ENCODE measurements at regions not wholly inside any gene's neighbourhood (a gene's known extent, or its start where the extent isn't known, plus 50 kb on each side); places are given as distances from the start of the nearest gene placed in this dataset.

DNA sequence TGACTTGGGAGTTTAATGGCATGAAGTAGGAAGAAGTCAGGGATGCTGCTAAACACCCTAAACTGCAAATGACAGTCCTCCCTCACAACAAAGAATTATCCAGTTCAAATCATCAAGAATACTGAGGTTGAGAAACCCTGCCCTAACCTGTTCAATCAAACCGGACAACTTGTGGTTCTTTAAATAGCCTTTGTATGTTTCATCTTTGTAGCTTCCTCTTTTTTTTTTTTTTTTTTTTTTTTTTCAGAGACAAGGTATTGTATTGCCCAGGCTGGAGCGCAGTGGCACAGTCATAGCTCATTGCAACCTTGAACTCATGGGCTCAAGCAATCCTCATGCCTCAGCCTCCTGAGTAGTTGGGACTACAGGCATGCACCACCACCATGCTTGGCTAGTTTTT is 52.5 kb upstream of the TTC29 start:
- Histone ChIP-seq H3K23ac (ENCODE audit: low read length) (no peak overlapping the region), H3K4ac (ENCODE audit: low read depth, low read length) (no peak overlapping the region), H3K79me2 (ENCODE audit: control insufficient read depth, insufficient read depth, low read length) (no peaks in the 10 kb centered on the region), H3K36me3 (ENCODE audit: control insufficient read depth, insufficient read depth, low read length) (no peaks in the 10 kb centered on the region), H3K4me2 (ENCODE audit: low read length) (no peak overlapping the region), H2BK120ac (ENCODE audit: low read depth, low read length) (no peak overlapping the region), H3K56ac (ENCODE audit: low read length) (no peak overlapping the region), H3K79me1 (ENCODE audit: low read length) (no peaks in the 10 kb centered on the region), H3K4me3 (ENCODE audit: low read length) (no peak overlapping the region), H3K9ac (ENCODE audit: low read length) (no peak overlapping the region), H2BK5ac (ENCODE audit: low read length) (no peak overlapping the region), H4K8ac (ENCODE audit: low read depth, low read length) (no peak overlapping the region), H3K27me3 (ENCODE audit: insufficient read depth, low read length, poor library complexity) (no peaks in the 10 kb centered on the region), H3K27ac (ENCODE audit: low read depth, low read length) (no peak overlapping the region), H3K18ac (ENCODE audit: low read length) (no peak overlapping the region), H2BK15ac (replicated peaks; ENCODE audit: low read depth) (no peak overlapping the region), H4K5ac (ENCODE audit: low read length) (no peak overlapping the region), H2AK5ac (ENCODE audit: low read length) (no peak overlapping the region), H3K4me1 (ENCODE audit: control insufficient read depth, low read depth, low read length) (no peaks in the 10 kb centered on the region)
- no peak for DNase-seq
- no CpG with 5 or more reads among the region's 2 CpGs for WGBS (ENCODE audit: extremely low coverage, insufficient coverage, low lambda C conversion rate)

DNA sequence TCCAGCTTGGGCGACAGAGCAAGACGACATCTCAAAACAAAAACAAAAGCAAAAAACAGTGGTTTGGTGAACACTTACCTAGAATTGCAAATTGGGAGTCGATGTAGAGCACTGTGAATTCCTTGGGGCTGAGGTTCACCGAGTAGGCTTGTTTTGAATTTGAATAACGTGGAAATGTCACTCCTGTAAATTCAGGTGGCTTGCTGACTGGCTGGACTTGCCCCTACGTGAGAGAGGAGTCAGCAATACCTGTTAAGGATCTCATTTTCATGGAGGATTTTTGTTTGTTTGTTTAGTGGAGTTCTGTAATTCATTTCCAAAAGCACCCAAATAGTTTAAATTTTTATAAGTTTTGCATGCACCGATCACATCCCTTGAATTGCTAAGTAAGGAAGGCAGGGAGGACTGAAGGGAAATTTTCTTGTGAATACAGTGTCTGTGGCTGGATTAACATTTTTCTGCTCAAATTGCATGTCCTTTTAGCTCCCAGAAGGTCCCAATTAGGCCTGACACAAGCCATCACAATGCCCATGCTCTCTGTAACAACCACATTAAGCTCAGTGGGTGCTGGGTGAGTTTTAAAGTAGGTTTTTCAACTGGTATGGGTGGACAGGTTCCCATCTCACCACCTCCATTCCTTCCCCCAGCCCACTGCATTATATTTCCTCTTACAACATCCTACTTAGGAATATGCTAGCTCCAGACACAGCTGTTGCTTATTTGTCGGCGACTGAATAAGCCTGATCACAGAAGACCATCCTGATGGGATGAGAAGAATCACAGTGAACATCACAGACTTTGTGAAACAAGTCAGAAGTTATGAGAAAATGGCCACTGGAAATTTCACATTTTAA is 58.5 kb upstream of the TTC29 start:
- Histone ChIP-seq H3K27me3 (ENCODE audit: insufficient read depth, low read length, poor library complexity) (no peaks in the 10 kb centered on the region), H3K79me2 (ENCODE audit: control insufficient read depth, insufficient read depth, low read length) (no peaks in the 10 kb centered on the region), H3K4me1 (ENCODE audit: control insufficient read depth, low read depth, low read length) (peaks cover 4% of the 10 kb centered on the region), H3K4ac (ENCODE audit: low read depth, low read length) (no peak overlapping the region), H4K5ac (ENCODE audit: low read length) (no peak overlapping the region), H3K18ac (ENCODE audit: low read length) (no peak overlapping the region), H2AK5ac (ENCODE audit: low read length) (no peak overlapping the region), H4K8ac (ENCODE audit: low read depth, low read length) (no peak overlapping the region), H3K56ac (ENCODE audit: low read length) (no peak overlapping the region), H2BK120ac (ENCODE audit: low read depth, low read length) (no peak overlapping the region), H3K9ac (ENCODE audit: low read length) (no peak overlapping the region), H3K4me2 (ENCODE audit: low read length) (no peak overlapping the region), H3K27ac (ENCODE audit: low read depth, low read length) (no peak overlapping the region), H2BK5ac (ENCODE audit: low read length) (no peak overlapping the region), H2BK15ac (replicated peaks; ENCODE audit: low read depth) (no peak overlapping the region), H3K36me3 (ENCODE audit: control insufficient read depth, insufficient read depth, low read length) (no peaks in the 10 kb centered on the region), H3K23ac (ENCODE audit: low read length) (no peak overlapping the region), H3K79me1 (ENCODE audit: low read length) (no peaks in the 10 kb centered on the region), H3K4me3 (ENCODE audit: low read length) (no peak overlapping the region)
- peak; percentile 33 for DNase-seq
- WGBS (ENCODE audit: extremely low coverage, insufficient coverage, low lambda C conversion rate): no CpG with 5 or more reads among the region's 9 CpGs

DNA sequence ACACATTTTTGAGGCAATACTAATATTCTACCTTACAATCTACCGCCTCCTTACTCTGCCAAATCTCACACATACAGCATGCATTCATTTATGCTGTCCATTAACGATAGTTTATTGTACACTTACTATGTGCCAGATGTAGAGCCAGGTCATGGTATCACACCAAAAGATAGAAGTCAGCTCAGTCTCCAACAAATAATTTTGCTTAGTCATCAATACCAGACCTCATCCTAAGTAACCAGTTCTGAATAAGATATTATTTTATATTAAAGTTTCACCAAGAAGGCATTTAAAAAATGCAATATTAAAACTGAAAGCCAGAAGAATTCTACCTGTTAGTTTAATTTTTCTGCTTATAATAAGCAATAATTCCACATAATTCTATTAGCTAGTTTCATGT is 60.6 kb upstream of the TTC29 start:
- Histone ChIP-seq H3K27ac (ENCODE audit: low read depth, low read length) (no peak overlapping the region), H2AK5ac (ENCODE audit: low read length) (no peak overlapping the region), H3K4ac (ENCODE audit: low read depth, low read length) (no peak overlapping the region), H3K4me3 (ENCODE audit: low read length) (no peak overlapping the region), H3K4me2 (ENCODE audit: low read length) (no peak overlapping the region), H3K18ac (ENCODE audit: low read length) (no peak overlapping the region), H3K79me1 (ENCODE audit: low read length) (no peaks in the 10 kb centered on the region), H3K79me2 (ENCODE audit: control insufficient read depth, insufficient read depth, low read length) (no peaks in the 10 kb centered on the region), H3K56ac (ENCODE audit: low read length) (no peak overlapping the region), H4K5ac (ENCODE audit: low read length) (no peak overlapping the region), H2BK120ac (ENCODE audit: low read depth, low read length) (no peak overlapping the region), H4K8ac (ENCODE audit: low read depth, low read length) (no peak overlapping the region), H3K36me3 (ENCODE audit: control insufficient read depth, insufficient read depth, low read length) (no peaks in the 10 kb centered on the region), H3K4me1 (ENCODE audit: control insufficient read depth, low read depth, low read length) (peaks cover 4% of the 10 kb centered on the region), H3K27me3 (ENCODE audit: insufficient read depth, low read length, poor library complexity) (no peaks in the 10 kb centered on the region), H2BK15ac (replicated peaks; ENCODE audit: low read depth) (no peak overlapping the region), H3K9ac (ENCODE audit: low read length) (no peak overlapping the region), H2BK5ac (ENCODE audit: low read length) (no peak overlapping the region), H3K23ac (ENCODE audit: low read length) (no peak overlapping the region)
- no CpG with 5 or more reads among the region's 2 CpGs for WGBS (ENCODE audit: extremely low coverage, insufficient coverage, low lambda C conversion rate)
- no peak for DNase-seq

- Histone ChIP-seq H3K27ac (ENCODE audit: low read depth, low read length) (no peak overlapping the region), H3K79me1 (ENCODE audit: low read length) (no peaks in the 10 kb centered on the region)
- WGBS (ENCODE audit: extremely low coverage, insufficient coverage, low lambda C conversion rate): no CpG with 5 or more reads among the region's 4 CpGs
Measured at GRCh38 chr4:147009875-147010274, 64.2 kb upstream of the TTC29 start.

DNA sequence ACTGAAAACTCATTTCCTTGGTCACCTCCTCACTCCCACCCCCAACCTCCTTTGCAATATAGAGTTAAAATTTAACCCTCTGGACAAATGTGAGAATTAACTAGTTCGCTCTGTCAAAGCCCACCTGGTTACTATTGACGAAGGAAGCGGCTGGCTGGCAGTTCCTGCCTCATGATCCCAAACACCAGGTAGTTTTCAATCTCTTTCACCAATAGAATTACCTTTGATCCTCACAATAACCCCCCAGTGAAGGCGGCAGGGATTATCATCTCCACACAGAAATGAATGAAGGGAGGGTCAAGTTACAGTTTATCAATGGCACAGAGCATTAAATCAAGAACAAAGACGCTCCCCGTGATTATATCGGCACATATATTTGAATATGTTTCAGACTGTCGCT is 65.7 kb upstream of the TTC29 start:
- H3K79me1 ChIP-seq (ENCODE audit: low read length): no peaks in the 10 kb centered on the region
- no peak overlapping the region for H2BK120ac ChIP-seq (ENCODE audit: low read depth, low read length)
- H3K27ac ChIP-seq (ENCODE audit: low read depth, low read length): no peak overlapping the region
- no peak overlapping the region for H3K23ac ChIP-seq (ENCODE audit: low read length)
- H2BK15ac ChIP-seq (replicated peaks; ENCODE audit: low read depth): no peak overlapping the region
- no CpG with 5 or more reads among the region's 8 CpGs for WGBS (ENCODE audit: extremely low coverage, insufficient coverage, low lambda C conversion rate)
- no peak overlapping the region for H3K4me2 ChIP-seq (ENCODE audit: low read length)
- H4K8ac ChIP-seq (ENCODE audit: low read depth, low read length): no peak overlapping the region
- no peak for DNase-seq
- no peak overlapping the region for H3K4me3 ChIP-seq (ENCODE audit: low read length)
- H3K9ac ChIP-seq (ENCODE audit: low read length): no peak overlapping the region
- no peaks in the 10 kb centered on the region for H3K36me3 ChIP-seq (ENCODE audit: control insufficient read depth, insufficient read depth, low read length)
- H3K4me1 ChIP-seq (ENCODE audit: control insufficient read depth, low read depth, low read length): no peaks in the 10 kb centered on the region
- H3K4ac ChIP-seq (ENCODE audit: low read depth, low read length): no peak overlapping the region
- H2BK5ac ChIP-seq (ENCODE audit: low read length): no peak overlapping the region
- no peak overlapping the region for H2AK5ac ChIP-seq (ENCODE audit: low read length)
- H3K79me2 ChIP-seq (ENCODE audit: control insufficient read depth, insufficient read depth, low read length): no peaks in the 10 kb centered on the region
- H3K56ac ChIP-seq (ENCODE audit: low read length): no peak overlapping the region
- H3K18ac ChIP-seq (ENCODE audit: low read length): no peak overlapping the region
- H3K27me3 ChIP-seq (ENCODE audit: insufficient read depth, low read length, poor library complexity): no peaks in the 10 kb centered on the region
- H4K5ac ChIP-seq (ENCODE audit: low read length): no peak overlapping the region

More at GRCh38 chr4:147009875-147010274, 64.2 kb upstream of the TTC29 start:
- Histone ChIP-seq H3K18ac (ENCODE audit: low read length) (no peak overlapping the region), H4K8ac (ENCODE audit: low read depth, low read length) (no peak overlapping the region), H2BK120ac (ENCODE audit: low read depth, low read length) (no peak overlapping the region), H3K23ac (ENCODE audit: low read length) (no peak overlapping the region), H3K27me3 (ENCODE audit: insufficient read depth, low read length, poor library complexity) (no peaks in the 10 kb centered on the region), H2AK5ac (ENCODE audit: low read length) (no peak overlapping the region), H3K4me1 (ENCODE audit: control insufficient read depth, low read depth, low read length) (peaks cover 2% of the 10 kb centered on the region), H2BK5ac (ENCODE audit: low read length) (no peak overlapping the region), H4K5ac (ENCODE audit: low read length) (no peak overlapping the region), H3K4me2 (ENCODE audit: low read length) (no peak overlapping the region), H3K9ac (ENCODE audit: low read length) (no peak overlapping the region), H2BK15ac (replicated peaks; ENCODE audit: low read depth) (no peak overlapping the region), H3K4ac (ENCODE audit: low read depth, low read length) (no peak overlapping the region), H3K36me3 (ENCODE audit: control insufficient read depth, insufficient read depth, low read length) (no peaks in the 10 kb centered on the region), H3K56ac (ENCODE audit: low read length) (no peak overlapping the region), H3K79me2 (ENCODE audit: control insufficient read depth, insufficient read depth, low read length) (no peaks in the 10 kb centered on the region), H3K4me3 (ENCODE audit: low read length) (no peak overlapping the region)
- DNase-seq: no peak
